Fibroblast of lung (primary cell): ENCODE measurements at regions not wholly inside any gene's neighbourhood (a gene's known extent, or its start where the extent isn't known, plus 50 kb on each side); places are given as distances from the start of the nearest gene placed in this dataset.

Experiments used
- CTCF ChIP-seq, 2 donors: IDR thresholded peaks in 1 of 2; conservative IDR thresholded peaks in 1 of 2; 1 replicate in 1 of 2; 2 replicates in 1 of 2; pipeline ENCODE4 v1.5.1; 2011 to 2012; ENCODE audit warnings: low read length in 2 of 2, control low read depth in 1 of 2, inconsistent platforms in 1 of 2, low read depth in 1 of 2, mild to moderate bottlenecking in 1 of 2
- EZH2 ChIP-seq: IDR thresholded peaks from 2 replicates; pipeline ENCODE4 v1.5.1; 2012; ENCODE audit warnings: low read length, control low read depth, mild to moderate bottlenecking; ENCODE audit errors: missing control alignments

- TF ChIP-seq CTCF (conservative IDR thresholded peaks at IDR 0.05 in 1 of 2, IDR thresholded peaks at IDR 0.05 in 1 of 2; ENCODE audit: low read depth in 1 of 2, low read length in 2 of 2), result no peak
- no peak for TF ChIP-seq EZH2
These were observed 138.3 kb downstream of the OSTF1 start for GRCh38 chr9:75226403-75227139.
